OCI-LY3 (cell line): ENCODE measurements at regions not wholly inside any gene's neighbourhood (a gene's known extent, or its start where the extent isn't known, plus 50 kb on each side); places are given as distances from the start of the nearest gene placed in this dataset.

Experiments used
- CTCF ChIP-seq: fragments of 200-600, 300-600 bp; sonication (generic); IDR thresholded peaks from 2 replicates; pipeline ENCODE4 v1.5.1; 2014; ENCODE audit warnings: antibody characterized with exemption, low read length, low read depth
- EZH2phosphoT487 ChIP-seq: fragments of 200-600 bp; shearing (Covaris generic); IDR thresholded peaks from 2 replicates; pipeline ENCODE4 v1.6.1; 2018; ENCODE audit warnings: antibody characterized with exemption, mixed run types, low read depth

GRCh38 chr1:38784452-38785284, 74.9 kb downstream of the RRAGC start:
- TF ChIP-seq EZH2phosphoT487 (no peak), CTCF (no peak)
